ENCODE measurements at regions not wholly inside any gene's neighbourhood (a gene's known extent, or its start where the extent isn't known, plus 50 kb on each side); places are given as distances from the start of the nearest gene placed in this dataset.

GRCh38 chrX:137215467-137215866 is 181.7 kb upstream of the GPR101 start:
- Histone ChIP-seq H3K4me1 (peaks cover 6% of the 10 kb centered on the region), H3F3A (ENCODE audit: low read depth) (no peaks in the 10 kb centered on the region), H3K4me3 (no peak overlapping the region), H3K9ac (no peak overlapping the region), H3K36me3 (peaks cover 4% of the 10 kb centered on the region), H3K4me2 (no peak overlapping the region), H3K27me3 (no peaks in the 10 kb centered on the region), H4K20me1 (ENCODE audit: low read depth) (no peaks in the 10 kb centered on the region), H2AFZ (replicated peaks) (no peak overlapping the region), H3K79me2 (ENCODE audit: low read depth) (no peaks in the 10 kb centered on the region), H3K27ac (no peak overlapping the region), H3K9me3 (ENCODE audit: low read depth) (peaks cover 26% of the 10 kb centered on the region)
- Mint-ChIP-seq H3K27me3 (ENCODE audit: insufficient read depth, low read depth) (peaks cover 4% of the 10 kb centered on the region), H3K36me3 (peaks cover 25% of the 10 kb centered on the region), H3K4me1 (peaks cover 25% of the 10 kb centered on the region), H3K27ac (no peak overlapping the region), H3K4me3 (no peak overlapping the region), H3K9me3 (peaks cover 56% of the 10 kb centered on the region)
- TF ChIP-seq EZH2phosphoT487 (IDR thresholded peaks at IDR 0.05), result no peak
- DNase-seq (ENCODE audit: low spot score), result no peak

- no peak overlapping the region for H3K4me3 ChIP-seq
- H2AFZ ChIP-seq (replicated peaks), result no peak overlapping the region
- H3K4me1 ChIP-seq, result peaks cover 6% of the 10 kb centered on the region
- TF ChIP-seq EZH2 (IDR thresholded peaks at IDR 0.05) (no peak), CTCF (IDR thresholded peaks at IDR 0.05) (no peak), EZH2phosphoT487 (IDR thresholded peaks at IDR 0.05) (no peak)
- Mint-ChIP-seq H3K27ac (peak overlapping the region; percentile 74), H3K4me1 (peaks cover 36% of the 10 kb centered on the region), H3K4me3 (no peak overlapping the region), H3K36me3 (peaks cover 21% of the 10 kb centered on the region), H3K27me3 (ENCODE audit: insufficient read depth, low read depth) (peaks cover 6% of the 10 kb centered on the region), H3K9me3 (peaks cover 36% of the 10 kb centered on the region)
- H3K27me3 ChIP-seq, result no peaks in the 10 kb centered on the region
- H3F3A ChIP-seq (ENCODE audit: low read depth), result no peaks in the 10 kb centered on the region
- H4K20me1 ChIP-seq (ENCODE audit: low read depth), result no peaks in the 10 kb centered on the region
- no peak overlapping the region for H3K4me2 ChIP-seq
- H3K36me3 ChIP-seq, result peaks cover 4% of the 10 kb centered on the region
- no peak overlapping the region for H3K9ac ChIP-seq
- H3K9me3 ChIP-seq (ENCODE audit: low read depth), result peaks cover 15% of the 10 kb centered on the region
- DNase-seq (ENCODE audit: low spot score), result no peak
- no peaks in the 10 kb centered on the region for H3K79me2 ChIP-seq (ENCODE audit: low read depth)
- H3K27ac ChIP-seq, result no peak overlapping the region
Measured at GRCh38 chrX:137212078-137212632, 178.4 kb upstream of the GPR101 start.

- no peaks in the 10 kb centered on the region for H3K36me3 ChIP-seq
- no peak overlapping the region for H3K27ac ChIP-seq
- Mint-ChIP-seq H3K4me3 (no peak overlapping the region), H3K4me1 (peaks cover 12% of the 10 kb centered on the region), H3K9me3 (peaks cover 2% of the 10 kb centered on the region), H3K27me3 (ENCODE audit: insufficient read depth, low read depth) (no peaks in the 10 kb centered on the region), H3K36me3 (no peaks in the 10 kb centered on the region), H3K27ac (no peak overlapping the region)
- H3K9me3 ChIP-seq (ENCODE audit: low read depth), result no peaks in the 10 kb centered on the region
- H4K20me1 ChIP-seq (ENCODE audit: low read depth), result no peaks in the 10 kb centered on the region
- H3K4me1 ChIP-seq, result no peaks in the 10 kb centered on the region
- H2AFZ ChIP-seq (replicated peaks), result no peak overlapping the region
- no peaks in the 10 kb centered on the region for H3K27me3 ChIP-seq
- no peak overlapping the region for H3K4me3 ChIP-seq
- H3K4me2 ChIP-seq, result no peak overlapping the region
- TF ChIP-seq CTCF (IDR thresholded peaks at IDR 0.05) (no peak), EZH2 (IDR thresholded peaks at IDR 0.05) (no peak), EZH2phosphoT487 (IDR thresholded peaks at IDR 0.05) (no peak)
- DNase-seq (ENCODE audit: low spot score), result no peak
- no peaks in the 10 kb centered on the region for H3F3A ChIP-seq (ENCODE audit: low read depth)
- H3K9ac ChIP-seq, result no peak overlapping the region
- H3K79me2 ChIP-seq (ENCODE audit: low read depth), result no peaks in the 10 kb centered on the region
Measured at GRCh38 chrX:137198040-137198439, 164.2 kb upstream of the GPR101 start.

- Histone ChIP-seq H3K27ac (no peak overlapping the region), H3K4me3 (no peak overlapping the region), H3K4me1 (no peaks in the 10 kb centered on the region), H3F3A (ENCODE audit: low read depth) (no peaks in the 10 kb centered on the region), H3K79me2 (ENCODE audit: low read depth) (no peaks in the 10 kb centered on the region), H3K9ac (no peak overlapping the region), H3K4me2 (no peak overlapping the region), H3K27me3 (no peaks in the 10 kb centered on the region), H3K36me3 (no peaks in the 10 kb centered on the region), H4K20me1 (ENCODE audit: low read depth) (no peaks in the 10 kb centered on the region), H3K9me3 (ENCODE audit: low read depth) (no peaks in the 10 kb centered on the region), H2AFZ (replicated peaks) (no peak overlapping the region)
- no peak overlapping the region for H3K27ac Mint-ChIP-seq
- no peaks in the 10 kb centered on the region for H3K36me3 Mint-ChIP-seq
- no peaks in the 10 kb centered on the region for H3K27me3 Mint-ChIP-seq (ENCODE audit: insufficient read depth, low read depth)
- TF ChIP-seq CTCF (IDR thresholded peaks at IDR 0.05) (no peak), EZH2 (IDR thresholded peaks at IDR 0.05) (no peak), EZH2phosphoT487 (IDR thresholded peaks at IDR 0.05) (no peak)
- peaks cover 3% of the 10 kb centered on the region for H3K9me3 Mint-ChIP-seq
- peaks cover 12% of the 10 kb centered on the region for H3K4me1 Mint-ChIP-seq
- no peak for DNase-seq (ENCODE audit: low spot score)
- no peak overlapping the region for H3K4me3 Mint-ChIP-seq
Measured at GRCh38 chrX:137195991-137196390, 162.2 kb upstream of the GPR101 start.
